Mucosa of descending colon (tissue), 3 donors: ENCODE measurements at regions not wholly inside any gene's neighbourhood (a gene's known extent, or its start where the extent isn't known, plus 50 kb on each side); places are given as distances from the start of the nearest gene placed in this dataset.

Experiments used
- ATAC-seq: fragments of 200-7000 bp; cut with Tn5 transposase; one replicate; pipeline ENCODE4 v1.9.1; 2020; ENCODE audit warnings: mild to moderate bottlenecking, moderate library complexity
- DNase-seq, 3 donors: peaks; one replicate each; pipeline ENCODE4 v3.0.0-alpha.2; 2020
- H3K36me3 ChIP-seq: fragments of 200-600 bp; one replicate; pipeline ENCODE4 v1.8.0; 2021; ENCODE audit warnings: low read depth, mild to moderate bottlenecking
- H3K4me1 ChIP-seq: fragments of 200-600 bp; one replicate; pipeline ENCODE4 v1.8.0; 2021; ENCODE audit warnings: low read depth, mild to moderate bottlenecking
- H3K4me3 ChIP-seq: fragments of 200-600 bp; one replicate; pipeline ENCODE4 v1.8.0; 2021; ENCODE audit warnings: mild to moderate bottlenecking
- H3K9me3 ChIP-seq: fragments of 200-600 bp; one replicate; pipeline ENCODE4 v1.8.0; 2021; ENCODE audit warnings: mild to moderate bottlenecking
- intact Hi-C, 2 donors: fragments of 100-400 bp; cut with DNase I in 1 of 2; cut with micrococcal nuclease in 1 of 2; formaldehyde crosslinking; loops; one replicate each; pipeline versions ENCODE4 v1.11.0 to v1.11.1; 2022; cut with DNase I, micrococcal nuclease
- TF ChIP-seq, protein P1 (sequence below): fragments of 200-600 bp; IDR thresholded peaks from one replicate; pipeline ENCODE4 v1.8.0; 2022; ENCODE audit warnings: antibody characterized with exemption, mild to moderate bottlenecking
- donor health status: DM: no; HTN: no; CAD: no; lungs with moderate emphysema.
- donor health status: DM: no; HTN: no; CAD: no.
- donor health status: DM: no; HTN: yes; CAD: no.

DNA sequence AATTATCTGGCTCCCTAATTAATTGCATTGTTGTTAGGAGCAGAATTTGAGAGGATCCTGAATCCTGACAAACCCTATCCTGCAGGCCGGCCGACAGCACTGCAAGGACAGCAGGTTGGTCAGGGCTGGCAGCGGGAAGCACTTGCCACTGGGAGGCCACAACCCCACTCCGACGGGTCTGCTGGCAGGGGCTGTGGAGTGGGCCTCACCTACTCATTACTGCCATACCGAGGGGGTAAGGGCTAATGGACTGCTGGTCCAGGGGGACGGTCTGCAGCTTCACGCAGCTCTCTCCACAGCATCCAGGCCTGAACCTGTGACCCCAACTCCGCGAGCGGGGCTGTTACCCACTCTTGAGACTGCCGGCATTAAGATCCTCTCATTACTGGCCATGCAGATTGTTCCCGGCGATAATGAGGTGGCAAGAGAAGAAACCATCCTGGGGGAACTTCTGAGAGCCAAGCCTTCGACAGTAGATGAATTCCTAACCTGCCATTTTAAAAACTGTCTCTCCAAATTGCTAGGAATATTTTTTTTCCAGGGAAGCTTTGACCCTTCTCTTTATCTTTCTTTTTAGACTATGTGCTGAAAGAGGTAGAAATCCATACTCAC, 501.3 kb downstream of the OMA1 start:
- H3K36me3 ChIP-seq = no peaks in the 10 kb centered on the region
- intact Hi-C loops = no loop called here
- ATAC-seq (no peak), DNase-seq (no peak)
- TF ChIP-seq, protein P1, sequence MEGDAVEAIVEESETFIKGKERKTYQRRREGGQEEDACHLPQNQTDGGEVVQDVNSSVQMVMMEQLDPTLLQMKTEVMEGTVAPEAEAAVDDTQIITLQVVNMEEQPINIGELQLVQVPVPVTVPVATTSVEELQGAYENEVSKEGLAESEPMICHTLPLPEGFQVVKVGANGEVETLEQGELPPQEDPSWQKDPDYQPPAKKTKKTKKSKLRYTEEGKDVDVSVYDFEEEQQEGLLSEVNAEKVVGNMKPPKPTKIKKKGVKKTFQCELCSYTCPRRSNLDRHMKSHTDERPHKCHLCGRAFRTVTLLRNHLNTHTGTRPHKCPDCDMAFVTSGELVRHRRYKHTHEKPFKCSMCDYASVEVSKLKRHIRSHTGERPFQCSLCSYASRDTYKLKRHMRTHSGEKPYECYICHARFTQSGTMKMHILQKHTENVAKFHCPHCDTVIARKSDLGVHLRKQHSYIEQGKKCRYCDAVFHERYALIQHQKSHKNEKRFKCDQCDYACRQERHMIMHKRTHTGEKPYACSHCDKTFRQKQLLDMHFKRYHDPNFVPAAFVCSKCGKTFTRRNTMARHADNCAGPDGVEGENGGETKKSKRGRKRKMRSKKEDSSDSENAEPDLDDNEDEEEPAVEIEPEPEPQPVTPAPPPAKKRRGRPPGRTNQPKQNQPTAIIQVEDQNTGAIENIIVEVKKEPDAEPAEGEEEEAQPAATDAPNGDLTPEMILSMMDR = no peak
- H3K9me3 ChIP-seq = no peaks in the 10 kb centered on the region
- H3K4me3 ChIP-seq = no peak overlapping the region
- no peaks in the 10 kb centered on the region for H3K4me1 ChIP-seq

DNA sequence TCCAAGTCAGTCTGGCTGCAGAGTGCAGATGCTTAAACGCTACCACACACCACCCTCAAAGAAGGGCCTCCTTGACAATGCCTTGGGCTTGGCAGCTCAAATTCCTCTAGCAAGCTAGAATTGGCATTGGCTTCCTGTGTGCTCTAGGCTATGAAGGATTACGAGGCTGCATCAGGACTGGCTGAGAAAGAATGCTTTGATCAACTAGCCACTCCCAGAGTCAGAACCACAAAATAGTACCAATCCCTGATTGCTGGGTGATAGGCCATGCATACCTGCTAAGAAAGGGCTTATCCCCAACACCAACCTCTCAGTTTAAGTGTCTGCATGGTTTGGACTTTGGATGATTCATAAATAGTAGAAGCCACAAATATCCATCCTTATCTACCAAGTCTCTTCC, 504.9 kb downstream of the OMA1 start:
- H3K4me1 ChIP-seq = no peaks in the 10 kb centered on the region
- no peaks in the 10 kb centered on the region for H3K9me3 ChIP-seq
- intact Hi-C loops = no loop called here
- DNase-seq (no peak), ATAC-seq (no peak)
- TF ChIP-seq, protein P1 = no peak
- H3K36me3 ChIP-seq = no peaks in the 10 kb centered on the region
- H3K4me3 ChIP-seq = no peak overlapping the region

DNA sequence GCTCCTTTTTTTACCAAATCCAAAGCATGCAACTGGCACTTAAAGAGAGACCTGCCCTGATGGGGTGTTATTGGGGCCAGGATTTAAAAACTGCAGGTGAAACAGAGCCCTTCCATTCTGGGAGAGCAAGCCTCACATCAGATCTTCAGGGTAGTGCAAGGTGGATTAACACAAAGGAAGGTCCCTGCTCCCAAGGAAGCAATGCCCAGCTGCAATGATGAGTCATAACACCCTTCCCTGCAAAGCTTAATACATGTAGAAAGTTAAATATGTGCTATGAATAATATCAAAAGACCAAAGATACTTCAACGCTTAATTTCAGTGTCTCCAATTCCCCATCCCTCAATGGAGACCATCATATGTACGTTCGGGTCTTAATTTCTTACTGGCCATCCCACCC, 508.0 kb downstream of the OMA1 start:
- Histone ChIP-seq H3K4me1 (no peaks in the 10 kb centered on the region), H3K36me3 (no peaks in the 10 kb centered on the region), H3K9me3 (no peaks in the 10 kb centered on the region), H3K4me3 (no peak overlapping the region)
- TF ChIP-seq, protein P1 = no peak
- intact Hi-C loops = no loop called here
- DNase-seq (no peak), ATAC-seq (no peak)

DNA sequence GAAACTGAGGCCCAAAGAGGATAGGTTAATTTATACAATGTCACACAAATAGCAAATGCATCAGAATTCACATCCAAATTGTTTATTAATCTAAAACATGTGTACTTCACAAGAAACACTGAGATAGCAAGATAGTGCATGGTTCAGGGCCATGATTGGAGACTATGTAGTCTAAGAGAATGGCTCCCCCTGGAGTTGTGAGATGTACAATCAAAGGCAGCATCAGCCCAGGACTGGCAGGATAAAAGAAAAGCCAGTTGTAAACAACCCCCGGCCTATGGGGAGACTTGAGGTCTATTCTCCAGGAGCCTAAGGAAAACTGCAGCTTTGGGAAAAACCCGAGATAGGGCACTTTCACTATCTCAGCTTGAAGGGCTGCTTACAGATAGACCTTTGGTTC, 511.0 kb downstream of the OMA1 start:
- Histone ChIP-seq H3K9me3 (no peaks in the 10 kb centered on the region), H3K4me3 (no peak overlapping the region), H3K36me3 (no peaks in the 10 kb centered on the region), H3K4me1 (no peaks in the 10 kb centered on the region)
- intact Hi-C loops = no loop called here
- ATAC-seq (no peak), DNase-seq (peak in 1 of 3 donors; percentile 6)
- TF ChIP-seq, protein P1 = no peak

DNA sequence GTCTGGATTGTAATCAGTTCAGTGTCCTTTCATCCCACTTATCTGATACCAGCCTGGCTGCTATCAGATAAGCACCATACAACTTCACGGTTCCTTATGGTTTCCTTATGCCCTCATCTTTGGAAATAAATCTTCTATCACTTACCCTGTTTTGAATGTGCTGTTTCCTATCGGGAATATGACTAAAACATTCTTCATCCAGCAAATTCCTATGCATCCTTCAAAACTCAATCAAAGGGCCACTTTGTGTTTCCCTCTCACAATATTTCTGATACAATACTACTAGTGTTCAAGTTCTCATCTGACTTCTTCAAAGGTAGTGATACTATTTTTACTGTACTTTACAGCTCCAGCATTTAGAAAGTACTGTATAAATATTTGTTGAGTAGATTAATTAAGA, 513.2 kb downstream of the OMA1 start:
- Histone ChIP-seq H3K36me3 (no peaks in the 10 kb centered on the region), H3K4me1 (no peaks in the 10 kb centered on the region), H3K4me3 (no peak overlapping the region), H3K9me3 (no peaks in the 10 kb centered on the region)
- ATAC-seq = no peak
- DNase-seq = no peak
- TF ChIP-seq, protein P1 = no peak
- intact Hi-C loops = no loop called here

DNA sequence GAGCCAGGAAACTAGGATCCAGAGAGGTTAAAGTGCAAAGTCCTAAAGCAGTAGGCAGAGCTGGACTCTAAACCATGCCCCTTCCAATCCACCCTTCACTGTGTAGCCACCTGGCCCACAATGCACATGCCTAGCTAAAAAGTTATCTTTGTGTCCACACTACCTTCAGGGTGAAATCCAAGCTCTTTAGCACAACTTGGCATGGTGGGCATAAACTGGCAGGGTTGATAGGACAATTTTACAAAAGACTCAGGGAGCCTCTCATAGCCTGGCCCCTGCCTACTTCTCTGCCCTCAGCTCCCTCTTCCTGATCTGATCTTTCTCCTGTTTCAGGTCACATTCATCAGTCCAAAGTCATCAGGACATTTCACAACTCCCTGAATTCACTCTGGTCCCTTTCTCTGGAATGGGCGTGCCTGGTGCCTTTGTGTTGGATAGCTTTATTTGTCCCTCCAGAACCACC, 513.9 kb downstream of the OMA1 start:
- Histone ChIP-seq H3K9me3 (no peaks in the 10 kb centered on the region), H3K4me1 (no peaks in the 10 kb centered on the region), H3K36me3 (no peaks in the 10 kb centered on the region), H3K4me3 (no peak overlapping the region)
- DNase-seq (no peak), ATAC-seq (no peak)
- TF ChIP-seq, protein P1 = no peak
- intact Hi-C loops = no loop called here
